ENCODE measurements at regions not wholly inside any gene's neighbourhood (a gene's known extent, or its start where the extent isn't known, plus 50 kb on each side); places are given as distances from the start of the nearest gene placed in this dataset.

GRCh38 chr9:89820337-89820736 is 215.5 kb downstream of the GADD45G start:
- Mint-ChIP-seq H3K27me3 (ENCODE audit: unreplicated experiment) (peaks cover 3% of the 10 kb centered on the region), H3K36me3 (ENCODE audit: unreplicated experiment) (no peaks in the 10 kb centered on the region), H3K4me1 (ENCODE audit: unreplicated experiment) (no peaks in the 10 kb centered on the region), H3K9me3 (ENCODE audit: unreplicated experiment) (no peaks in the 10 kb centered on the region), H3K27ac (ENCODE audit: unreplicated experiment) (no peak overlapping the region), H3K4me3 (ENCODE audit: unreplicated experiment) (no peak overlapping the region)
- no peak for DNase-seq (ENCODE audit: extremely low spot score, unreplicated experiment)
- no peak for TF ChIP-seq CTCF (IDR thresholded peaks at IDR 0.05)

- no peak for DNase-seq (ENCODE audit: extremely low spot score, unreplicated experiment)
- Mint-ChIP-seq H3K27ac (ENCODE audit: unreplicated experiment) (no peak overlapping the region), H3K27me3 (ENCODE audit: unreplicated experiment) (peaks cover 3% of the 10 kb centered on the region), H3K4me1 (ENCODE audit: unreplicated experiment) (no peaks in the 10 kb centered on the region), H3K36me3 (ENCODE audit: unreplicated experiment) (no peaks in the 10 kb centered on the region), H3K4me3 (ENCODE audit: unreplicated experiment) (no peak overlapping the region), H3K9me3 (ENCODE audit: unreplicated experiment) (no peaks in the 10 kb centered on the region)
- no peak for TF ChIP-seq CTCF (IDR thresholded peaks at IDR 0.05)
Observed at GRCh38 chr9:89821081-89821480, 216.3 kb downstream of the GADD45G start.

GRCh38 chr9:89822996-89823395 is 218.2 kb downstream of the GADD45G start:
- DNase-seq (ENCODE audit: extremely low spot score, unreplicated experiment), result peak; percentile 5
- H3K27me3 Mint-ChIP-seq (ENCODE audit: unreplicated experiment), result peaks cover 9% of the 10 kb centered on the region
- no peak for TF ChIP-seq CTCF (IDR thresholded peaks at IDR 0.05)
- H3K4me3 Mint-ChIP-seq (ENCODE audit: unreplicated experiment), result no peak overlapping the region
- H3K4me1 Mint-ChIP-seq (ENCODE audit: unreplicated experiment), result no peaks in the 10 kb centered on the region
- H3K27ac Mint-ChIP-seq (ENCODE audit: unreplicated experiment), result no peak overlapping the region
- no peaks in the 10 kb centered on the region for H3K36me3 Mint-ChIP-seq (ENCODE audit: unreplicated experiment)
- no peaks in the 10 kb centered on the region for H3K9me3 Mint-ChIP-seq (ENCODE audit: unreplicated experiment)

GRCh38 chr9:89825669-89826068 is 220.9 kb downstream of the GADD45G start:
- H3K9me3 Mint-ChIP-seq (ENCODE audit: unreplicated experiment), result no peaks in the 10 kb centered on the region
- H3K4me3 Mint-ChIP-seq (ENCODE audit: unreplicated experiment), result no peak overlapping the region
- H3K4me1 Mint-ChIP-seq (ENCODE audit: unreplicated experiment), result no peaks in the 10 kb centered on the region
- H3K27ac Mint-ChIP-seq (ENCODE audit: unreplicated experiment), result no peak overlapping the region
- no peaks in the 10 kb centered on the region for H3K36me3 Mint-ChIP-seq (ENCODE audit: unreplicated experiment)
- peaks cover 7% of the 10 kb centered on the region for H3K27me3 Mint-ChIP-seq (ENCODE audit: unreplicated experiment)
- TF ChIP-seq CTCF (IDR thresholded peaks at IDR 0.05), result no peak
- DNase-seq (ENCODE audit: extremely low spot score, unreplicated experiment), result peak; percentile 23

GRCh38 chr9:89826186-89826585 is 221.4 kb downstream of the GADD45G start:
- TF ChIP-seq CTCF (IDR thresholded peaks at IDR 0.05), result no peak
- Mint-ChIP-seq H3K36me3 (ENCODE audit: unreplicated experiment) (no peaks in the 10 kb centered on the region), H3K27me3 (ENCODE audit: unreplicated experiment) (peaks cover 7% of the 10 kb centered on the region), H3K9me3 (ENCODE audit: unreplicated experiment) (no peaks in the 10 kb centered on the region), H3K27ac (ENCODE audit: unreplicated experiment) (no peak overlapping the region), H3K4me1 (ENCODE audit: unreplicated experiment) (no peaks in the 10 kb centered on the region), H3K4me3 (ENCODE audit: unreplicated experiment) (no peak overlapping the region)
- DNase-seq (ENCODE audit: extremely low spot score, unreplicated experiment), result peak; percentile 60
